Colonic mucosa (tissue), 4 donors: ENCODE measurements at regions not wholly inside any gene's neighbourhood (a gene's known extent, or its start where the extent isn't known, plus 50 kb on each side); places are given as distances from the start of the nearest gene placed in this dataset.
A peak's percentile ranks its signal among the peaks of the same experiment; 100 is the strongest.

Experiments used
- DNase-seq: peaks from one replicate; pipeline ENCODE4 v3.0.0-alpha.2; 2020
- H3K27ac ChIP-seq: fragments of 200-600 bp; one replicate; pipeline ENCODE4 v1.8.0; 2021
- H3K27me3 ChIP-seq: fragments of 200-600 bp; one replicate; pipeline ENCODE4 v1.8.0; 2021
- H3K36me3 ChIP-seq: fragments of 200-600 bp; one replicate; pipeline ENCODE4 v1.8.0; 2021
- H3K4me1 ChIP-seq: fragments of 200-600 bp; one replicate; pipeline ENCODE4 v1.8.0; 2021; ENCODE audit warnings: mild to moderate bottlenecking
- H3K4me3 ChIP-seq: fragments of 200-600 bp; one replicate; pipeline ENCODE4 v1.8.0; 2021
- H3K9ac ChIP-seq, 2 donors: one replicate each; pipeline ENCODE4 v1.7.0; 2013; ENCODE audit warnings: control low read depth in 2 of 2, low read depth in 2 of 2, low read length in 2 of 2
- H3K9me3 ChIP-seq: fragments of 200-600 bp; one replicate; pipeline ENCODE4 v1.8.0; 2021
- intact Hi-C: fragments of 100-400 bp; cut with DNase I; formaldehyde crosslinking; loops from one replicate; pipeline ENCODE4 v1.14.1; 2022
- TF ChIP-seq, protein P1 (sequence below): fragments of 200-600 bp; IDR thresholded peaks from one replicate; pipeline ENCODE4 v1.8.0; 2022; ENCODE audit warnings: antibody characterized with exemption, mild to moderate bottlenecking
- donor health status: healthy.
- donor health status: DM: no; HTN: no; CAD: no.
- donor health status: DM: no; HTN: no; CAD: no.

DNA sequence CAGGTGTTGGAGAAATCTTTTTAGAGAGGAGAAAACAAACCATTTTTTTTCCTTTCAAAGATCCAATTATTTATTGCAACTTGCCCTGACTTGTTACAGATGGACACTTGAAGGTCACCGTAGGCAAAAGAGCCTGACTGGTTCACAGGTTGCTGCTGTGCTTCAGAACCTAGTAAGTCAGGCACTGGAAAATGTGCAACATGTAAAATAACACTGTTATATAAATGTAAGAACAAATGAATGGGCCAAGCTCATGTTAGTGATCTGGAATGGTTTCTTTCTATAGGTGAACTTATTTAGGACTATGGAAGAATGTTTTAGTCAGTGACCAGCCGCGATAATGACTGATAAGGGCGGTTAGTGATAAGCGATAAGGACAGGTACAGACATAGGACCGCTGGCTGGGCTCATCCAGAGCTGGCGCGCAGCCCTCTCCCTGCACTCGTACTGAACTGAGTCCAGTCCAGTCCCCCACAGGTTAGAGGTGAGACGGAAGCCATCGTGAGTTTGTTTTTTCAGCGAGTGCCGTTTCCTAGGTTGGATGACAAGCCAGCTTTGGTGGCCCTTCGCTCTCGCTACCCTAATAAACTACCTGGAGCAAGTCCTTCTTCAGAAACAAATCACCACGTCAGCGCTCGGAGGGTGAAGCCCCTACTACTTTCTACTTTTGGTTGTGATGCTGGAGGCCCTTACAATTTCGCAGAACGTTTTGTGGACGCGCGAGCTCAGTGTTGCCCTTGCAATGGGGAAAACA is 94.4 kb upstream of the PRDM1 start:
- Histone ChIP-seq H3K27ac (peak overlapping the region; percentile 48), H3K9ac (peak overlapping the region; percentile 76 to 84), H3K4me1 (no peaks in the 10 kb centered on the region), H3K9me3 (no peaks in the 10 kb centered on the region), H3K4me3 (peak overlapping the region; percentile 63), H3K27me3 (peaks cover 28% of the 10 kb centered on the region), H3K36me3 (no peaks in the 10 kb centered on the region)
- intact Hi-C loops, result loop anchor here (10.0 kb wide), 1 partner anchor 103 kb away; no protein-coding TSS in a partner anchor
- DNase-seq, result peak; percentile 60
- TF ChIP-seq, protein P1, sequence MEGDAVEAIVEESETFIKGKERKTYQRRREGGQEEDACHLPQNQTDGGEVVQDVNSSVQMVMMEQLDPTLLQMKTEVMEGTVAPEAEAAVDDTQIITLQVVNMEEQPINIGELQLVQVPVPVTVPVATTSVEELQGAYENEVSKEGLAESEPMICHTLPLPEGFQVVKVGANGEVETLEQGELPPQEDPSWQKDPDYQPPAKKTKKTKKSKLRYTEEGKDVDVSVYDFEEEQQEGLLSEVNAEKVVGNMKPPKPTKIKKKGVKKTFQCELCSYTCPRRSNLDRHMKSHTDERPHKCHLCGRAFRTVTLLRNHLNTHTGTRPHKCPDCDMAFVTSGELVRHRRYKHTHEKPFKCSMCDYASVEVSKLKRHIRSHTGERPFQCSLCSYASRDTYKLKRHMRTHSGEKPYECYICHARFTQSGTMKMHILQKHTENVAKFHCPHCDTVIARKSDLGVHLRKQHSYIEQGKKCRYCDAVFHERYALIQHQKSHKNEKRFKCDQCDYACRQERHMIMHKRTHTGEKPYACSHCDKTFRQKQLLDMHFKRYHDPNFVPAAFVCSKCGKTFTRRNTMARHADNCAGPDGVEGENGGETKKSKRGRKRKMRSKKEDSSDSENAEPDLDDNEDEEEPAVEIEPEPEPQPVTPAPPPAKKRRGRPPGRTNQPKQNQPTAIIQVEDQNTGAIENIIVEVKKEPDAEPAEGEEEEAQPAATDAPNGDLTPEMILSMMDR, result no peak

GRCh38 chr6:105990151-105990550 is 96.0 kb upstream of the PRDM1 start:
- intact Hi-C loops, result loop anchor here (10.0 kb wide), 1 partner anchor 105 kb away; no protein-coding TSS in a partner anchor
- H3K9me3 ChIP-seq, result no peaks in the 10 kb centered on the region
- TF ChIP-seq, protein P1, result no peak
- DNase-seq, result no peak
- H3K4me3 ChIP-seq, result no peak overlapping the region
- H3K9ac ChIP-seq, result no peak overlapping the region
- no peaks in the 10 kb centered on the region for H3K4me1 ChIP-seq
- peaks cover 14% of the 10 kb centered on the region for H3K27me3 ChIP-seq
- H3K27ac ChIP-seq, result no peak overlapping the region
- H3K36me3 ChIP-seq, result no peaks in the 10 kb centered on the region

- intact Hi-C loops, result no loop called here
- no peak overlapping the region for H3K4me3 ChIP-seq
- H3K27me3 ChIP-seq, result peaks cover 9% of the 10 kb centered on the region
- H3K27ac ChIP-seq, result no peak overlapping the region
- H3K9me3 ChIP-seq, result no peaks in the 10 kb centered on the region
- DNase-seq, result no peak
- TF ChIP-seq, protein P1, result no peak
- no peak overlapping the region for H3K9ac ChIP-seq
- H3K36me3 ChIP-seq, result no peaks in the 10 kb centered on the region
- no peaks in the 10 kb centered on the region for H3K4me1 ChIP-seq
These were observed 97.1 kb upstream of the PRDM1 start for GRCh38 chr6:105988812-105989577.

- H3K9me3 ChIP-seq, result no peaks in the 10 kb centered on the region
- no peak overlapping the region for H3K9ac ChIP-seq
- intact Hi-C loops, result no loop called here
- DNase-seq, result no peak
- H3K4me1 ChIP-seq, result no peaks in the 10 kb centered on the region
- TF ChIP-seq, protein P1, result no peak
- H3K36me3 ChIP-seq, result no peaks in the 10 kb centered on the region
- H3K4me3 ChIP-seq, result no peak overlapping the region
- H3K27me3 ChIP-seq, result peaks cover 5% of the 10 kb centered on the region
- H3K27ac ChIP-seq, result no peak overlapping the region
These were observed 97.8 kb upstream of the PRDM1 start for GRCh38 chr6:105988321-105988720.

DNA sequence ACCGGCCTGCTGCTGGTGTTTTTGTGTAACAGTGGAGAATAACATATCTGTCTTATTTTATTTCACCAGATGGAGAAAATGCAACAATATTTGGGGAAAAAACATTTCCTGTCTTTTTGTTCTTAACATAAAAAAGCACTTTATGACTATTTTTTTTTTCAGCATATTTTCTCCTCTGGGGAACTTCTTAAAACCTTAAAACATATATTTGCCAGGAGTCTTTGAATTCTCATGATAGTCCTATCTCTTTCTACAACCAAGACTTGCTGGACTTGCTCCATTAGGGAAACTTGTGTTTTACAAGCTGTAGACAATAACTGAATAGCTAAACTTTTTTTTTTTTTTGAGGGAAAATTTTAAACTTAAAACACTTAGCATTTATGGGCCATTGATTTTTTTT is 98.6 kb upstream of the PRDM1 start:
- no peaks in the 10 kb centered on the region for H3K4me1 ChIP-seq
- TF ChIP-seq, protein P1, result no peak
- H3K27ac ChIP-seq, result no peak overlapping the region
- no peak for DNase-seq
- no peaks in the 10 kb centered on the region for H3K9me3 ChIP-seq
- H3K9ac ChIP-seq, result no peak overlapping the region
- H3K36me3 ChIP-seq, result no peaks in the 10 kb centered on the region
- H3K27me3 ChIP-seq, result peaks cover 3% of the 10 kb centered on the region
- intact Hi-C loops, result no loop called here
- no peak overlapping the region for H3K4me3 ChIP-seq
